ENCODE measurements at regions not wholly inside any gene's neighbourhood (a gene's known extent, or its start where the extent isn't known, plus 50 kb on each side); places are given as distances from the start of the nearest gene placed in this dataset.

DNA sequence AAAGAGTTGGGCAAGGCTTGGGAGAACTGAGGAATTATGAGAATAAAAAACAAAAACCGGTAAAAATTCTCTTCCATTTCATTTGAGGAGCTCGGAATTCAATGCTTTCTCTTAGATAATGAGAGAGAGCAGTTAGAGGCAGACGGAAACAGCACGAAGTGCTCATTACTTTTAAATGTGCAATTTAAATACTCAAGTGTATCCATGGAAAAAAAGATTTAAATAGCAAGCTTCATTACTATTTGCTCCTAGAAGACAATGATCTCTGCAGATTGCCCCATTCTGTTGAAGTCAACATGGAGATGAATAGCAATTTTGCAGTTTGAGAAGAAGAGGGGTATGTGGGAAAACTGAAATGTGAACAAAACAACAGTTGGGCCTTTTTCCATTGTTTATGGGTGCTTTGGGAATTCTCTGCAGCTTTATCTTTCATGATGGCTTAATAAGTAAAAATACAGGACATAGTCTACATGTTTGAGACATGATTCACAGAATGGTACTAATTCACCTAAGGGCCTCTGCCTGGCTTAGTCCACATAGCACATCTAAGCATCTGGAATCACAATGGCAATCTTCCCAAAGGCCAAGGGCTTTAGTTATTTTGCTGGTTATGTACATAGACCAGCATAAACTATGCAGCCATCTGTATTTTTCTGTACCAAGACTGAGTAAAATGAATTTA is 512.7 kb upstream of the FAT1 start:
- no peak for DNase-seq (ENCODE audit: low read depth, low spot score)

DNA sequence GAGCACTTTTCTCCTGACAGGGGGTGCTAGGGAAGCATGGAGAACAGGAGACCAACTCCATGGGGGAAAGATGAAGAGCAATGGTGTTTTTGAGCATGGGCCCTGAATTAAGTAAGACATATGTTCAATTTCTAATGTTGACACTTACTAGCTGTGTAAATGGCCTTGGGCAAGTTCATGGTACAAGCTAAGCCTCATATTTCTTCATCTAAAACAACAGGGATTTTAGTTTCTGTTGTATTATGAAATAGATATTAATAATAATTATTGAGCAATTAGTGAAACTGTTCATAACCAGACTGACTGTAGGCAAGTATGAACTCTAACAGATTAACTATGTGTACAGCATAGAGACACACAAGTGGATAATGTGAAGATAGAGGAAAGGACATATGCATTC is 515.0 kb upstream of the FAT1 start:
- DNase-seq (ENCODE audit: low read depth, low spot score) = no peak

DNA sequence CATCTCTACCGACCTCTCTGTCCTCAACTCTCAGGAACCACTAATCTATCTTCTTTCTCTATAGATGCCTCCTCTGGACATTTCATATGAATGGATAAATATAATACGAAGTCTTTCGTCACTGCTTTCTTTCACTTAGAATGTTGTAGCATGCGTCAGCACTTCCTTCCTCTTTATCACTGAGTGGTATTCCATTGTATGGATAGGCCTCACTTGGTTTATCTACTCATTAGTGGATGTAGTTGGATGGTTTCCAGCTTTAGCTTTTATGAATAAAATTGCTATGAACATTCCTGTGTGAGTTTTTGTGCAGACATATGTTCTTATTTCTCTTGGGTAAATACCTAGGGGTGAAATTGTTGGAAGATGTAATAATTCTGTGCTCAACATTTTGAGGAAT is 528.2 kb upstream of the FAT1 start:
- no peak for DNase-seq (ENCODE audit: low read depth, low spot score)

DNA sequence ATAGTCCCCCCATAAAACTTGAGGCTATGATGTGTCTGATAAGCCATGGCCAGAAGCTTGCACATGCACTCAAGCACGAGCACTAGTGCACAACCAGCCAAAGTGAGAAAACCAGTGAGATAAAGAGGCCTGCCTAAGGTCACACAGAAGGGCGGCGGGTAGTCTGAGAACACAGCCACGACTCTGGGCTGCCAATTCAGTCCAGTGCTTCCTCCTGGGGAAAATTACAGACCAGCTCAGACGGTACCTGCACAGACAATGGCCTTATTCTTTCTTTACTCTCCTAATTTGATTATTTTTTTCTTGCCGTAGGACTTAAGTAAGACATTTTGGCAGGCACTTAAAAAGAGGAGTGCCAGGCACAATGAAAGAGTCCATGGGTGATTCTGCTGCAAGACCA is 533.2 kb upstream of the FAT1 start:
- DNase-seq (ENCODE audit: low read depth, low spot score) = no peak

DNA sequence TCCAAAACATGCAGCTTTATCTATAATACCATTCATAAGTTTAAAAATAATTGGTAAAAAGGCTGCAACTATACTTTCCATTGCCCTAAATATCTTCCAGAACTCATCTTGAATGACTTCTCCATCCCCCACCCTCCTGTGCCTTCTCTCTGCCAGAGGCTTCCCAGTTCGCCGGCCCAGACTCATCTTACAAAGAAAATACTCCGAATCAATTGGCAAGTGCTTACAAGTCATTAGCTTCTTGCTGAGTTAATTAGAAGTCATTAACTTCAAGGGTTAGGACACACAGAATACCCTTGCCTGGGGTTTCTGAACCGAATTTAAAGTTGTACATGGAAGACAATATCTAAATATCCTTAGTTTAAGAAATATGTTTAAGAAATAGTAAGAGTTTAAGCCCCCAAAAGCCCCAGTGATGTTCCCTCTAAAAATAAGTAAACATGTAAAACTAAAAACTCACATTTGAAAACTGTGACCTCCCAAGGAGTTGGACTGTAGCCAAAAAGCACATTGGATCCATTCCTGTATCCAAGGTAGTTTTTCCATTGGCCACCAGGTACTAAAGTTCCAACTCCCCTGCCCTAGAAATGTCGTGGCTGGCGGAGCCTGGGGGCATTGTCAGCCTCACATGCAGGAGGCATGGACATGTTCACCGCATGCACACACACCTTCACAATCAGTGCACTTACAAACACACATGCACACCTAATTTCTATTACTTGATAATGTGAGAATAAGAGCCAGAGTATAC is 535.2 kb upstream of the FAT1 start:
- DNase-seq (ENCODE audit: low read depth, low spot score) = no peak

DNA sequence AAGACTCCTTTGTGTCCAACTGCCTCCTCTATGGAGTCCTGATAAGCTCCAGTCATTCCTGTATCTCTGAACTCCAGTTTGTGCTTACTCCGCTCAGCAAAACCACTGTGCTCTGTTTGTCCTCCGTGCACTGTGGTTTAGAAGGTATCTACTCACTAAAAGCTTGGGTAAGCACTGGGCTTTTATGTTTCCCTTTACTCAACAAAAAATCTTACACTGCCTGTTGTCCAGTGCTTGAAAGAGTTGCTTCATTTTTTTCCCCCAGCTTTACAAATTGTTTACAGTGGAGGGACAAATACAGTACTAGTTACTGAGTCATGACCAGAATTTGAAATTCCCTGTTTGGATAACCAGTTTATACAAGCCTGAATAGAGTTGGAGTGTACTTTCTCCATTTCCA is 545.3 kb upstream of the FAT1 start:
- DNase-seq (ENCODE audit: low read depth, low spot score) = no peak

DNA sequence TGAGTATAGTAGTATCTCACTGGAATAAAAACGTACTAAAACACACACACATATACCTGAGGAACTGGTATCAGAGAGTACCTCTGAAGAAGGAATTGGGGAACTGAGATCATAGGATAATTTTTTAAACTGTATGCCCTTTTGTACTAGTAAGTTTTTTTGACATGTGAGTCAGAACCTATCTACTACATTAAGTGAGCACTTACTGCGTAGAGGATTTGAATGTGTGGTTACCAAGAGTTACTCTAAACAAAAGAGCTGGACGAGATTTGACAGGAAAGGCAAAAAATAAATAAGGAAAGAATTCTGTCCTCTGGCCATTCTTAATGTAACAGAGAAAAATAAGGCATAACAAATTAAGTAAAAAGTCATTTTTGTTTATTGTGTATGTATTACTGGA is 546.5 kb upstream of the FAT1 start:
- DNase-seq (ENCODE audit: low read depth, low spot score) = no peak

DNA sequence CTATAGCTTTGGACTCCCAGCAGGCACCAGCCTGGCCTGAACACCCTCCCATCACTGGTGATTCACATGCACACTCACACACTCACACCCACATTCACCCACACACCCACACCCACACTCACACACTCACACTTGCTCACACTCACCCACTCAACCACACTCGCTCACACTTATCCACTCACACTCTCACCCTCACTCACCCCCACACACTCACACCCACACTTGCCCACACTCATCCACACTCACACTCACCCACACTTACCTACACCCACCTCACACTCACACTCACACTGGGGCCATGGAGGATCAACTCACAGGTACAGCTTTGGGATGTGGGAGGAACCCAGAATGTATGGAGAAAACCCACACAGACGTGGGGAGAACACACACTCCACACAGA is 548.2 kb upstream of the FAT1 start:
- DNase-seq (ENCODE audit: low read depth, low spot score) = no peak

DNA sequence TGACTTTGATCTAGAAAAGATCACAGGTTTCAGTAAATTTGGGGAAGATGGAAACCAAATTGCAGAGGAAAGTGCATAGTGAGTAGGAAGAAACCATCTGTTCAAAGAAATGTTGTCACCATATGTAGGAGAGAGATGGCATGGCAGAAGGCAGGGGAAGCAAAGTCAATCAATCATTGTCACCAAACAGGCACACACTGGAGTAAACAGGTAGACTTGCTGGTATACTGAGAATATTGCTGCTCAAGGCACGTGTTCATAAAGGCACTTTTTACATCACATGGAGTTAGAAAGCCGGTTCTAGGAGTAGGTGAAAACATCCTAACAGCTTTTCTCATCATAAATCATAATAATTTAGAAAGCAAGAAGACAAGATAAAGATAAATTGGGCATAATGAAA is 550.5 kb upstream of the FAT1 start:
- no peak for DNase-seq (ENCODE audit: low read depth, low spot score)

DNA sequence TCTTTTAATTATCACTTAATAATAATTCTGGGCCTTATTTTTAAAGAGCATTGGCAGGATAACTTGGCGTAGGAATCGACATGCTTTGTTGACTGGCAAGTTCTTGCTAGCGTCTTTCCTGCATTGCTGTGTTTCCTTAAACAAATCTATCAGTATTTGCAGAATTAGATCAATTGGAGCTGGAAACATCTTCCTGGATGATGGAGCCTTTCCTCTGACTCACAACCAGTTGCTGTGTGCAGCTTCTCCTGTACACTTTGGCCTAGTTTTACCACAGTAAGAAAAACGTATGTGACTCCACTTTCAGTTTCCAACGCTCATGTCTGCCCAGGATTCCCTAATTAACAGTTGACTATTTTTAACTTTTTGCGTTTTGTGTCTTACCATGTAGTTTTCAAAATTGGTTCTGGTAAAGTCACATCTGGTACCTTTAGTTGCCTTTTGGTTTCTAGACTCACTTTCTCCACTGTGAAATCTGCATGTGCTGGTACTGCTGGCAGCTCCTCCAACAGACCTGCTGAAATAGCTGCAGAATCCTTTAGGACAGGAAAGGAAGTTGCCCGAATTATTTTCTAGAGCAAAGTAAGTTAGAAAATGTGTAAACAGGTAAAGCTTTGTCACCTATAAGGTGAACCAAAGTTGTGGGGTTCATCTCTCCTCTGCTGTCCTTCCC is 553.2 kb upstream of the FAT1 start:
- no peak for DNase-seq (ENCODE audit: low read depth, low spot score)

DNA sequence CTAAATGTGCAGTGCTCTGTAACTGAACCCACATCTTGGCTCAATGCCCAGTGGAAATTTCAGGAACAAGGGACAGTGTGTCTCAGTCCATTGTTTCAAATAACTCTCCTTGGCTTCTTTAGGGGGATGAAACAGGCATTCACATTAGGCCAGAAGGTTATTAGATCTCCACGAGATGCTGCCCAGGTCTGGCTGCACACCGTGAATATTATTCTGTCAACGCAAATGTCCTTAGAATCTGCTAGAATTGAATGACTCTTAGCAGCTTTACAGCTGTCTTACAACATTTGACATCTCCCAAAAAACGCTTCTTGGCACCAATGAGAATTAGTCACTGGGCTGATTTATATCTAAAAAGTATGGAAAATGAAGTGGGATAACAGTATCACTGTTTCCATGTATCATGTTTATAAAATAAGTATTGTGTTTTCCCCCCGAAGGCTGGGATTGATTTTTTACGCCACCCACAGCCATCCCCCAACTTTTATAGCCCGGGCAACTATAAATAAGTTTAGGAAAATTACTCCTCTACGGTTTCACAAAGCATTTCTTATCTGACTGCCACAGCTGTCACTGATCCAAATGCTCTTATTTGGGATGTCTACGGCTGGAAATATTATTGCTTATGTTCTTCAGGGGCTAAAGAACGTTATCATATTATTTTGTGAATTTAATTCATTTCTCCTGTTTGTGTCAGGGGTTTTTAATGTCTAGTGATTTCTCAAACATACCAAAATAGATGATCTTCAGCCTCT is 559.7 kb upstream of the FAT1 start:
- no peak for DNase-seq (ENCODE audit: low read depth, low spot score)

DNA sequence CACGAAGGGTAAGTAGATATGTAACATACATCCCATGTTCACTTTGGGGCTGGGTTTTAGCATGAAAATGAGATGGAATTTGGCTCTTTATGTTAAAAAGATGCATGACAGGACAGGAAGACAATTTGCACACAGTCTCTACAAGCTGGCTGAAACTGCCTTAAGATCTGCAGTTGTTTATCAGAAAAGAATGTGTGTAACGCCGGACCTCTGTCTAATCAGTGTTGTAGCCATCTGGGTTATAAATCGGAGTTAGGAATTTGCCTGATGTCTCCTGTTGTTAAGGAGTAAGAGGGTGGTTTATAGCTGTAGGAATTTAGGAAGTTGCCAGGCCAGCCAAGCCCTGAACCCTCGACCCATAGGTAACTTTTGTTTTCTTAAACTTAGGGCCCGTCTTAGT is 562.9 kb upstream of the FAT1 start:
- DNase-seq (ENCODE audit: low read depth, low spot score) = no peak

DNA sequence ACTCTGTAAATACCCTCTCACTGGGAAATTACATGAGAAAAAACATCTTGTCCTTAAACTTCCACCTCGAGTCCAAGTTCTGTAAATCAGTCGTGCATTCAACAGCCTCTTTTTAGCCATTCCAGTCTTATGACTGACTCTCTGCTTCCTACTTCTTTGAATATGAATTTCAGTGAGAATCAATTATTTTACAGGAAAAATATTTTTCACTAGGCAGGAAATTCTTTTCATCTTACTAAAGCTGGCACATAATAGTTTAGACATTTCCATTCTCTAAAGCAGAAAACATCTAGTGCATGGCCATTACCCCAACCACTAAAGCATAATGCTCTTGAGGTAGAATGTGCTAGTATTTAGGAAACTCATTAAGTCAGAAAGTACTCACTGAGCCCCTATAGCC is 565.7 kb upstream of the FAT1 start:
- DNase-seq (ENCODE audit: low read depth, low spot score) = no peak

DNA sequence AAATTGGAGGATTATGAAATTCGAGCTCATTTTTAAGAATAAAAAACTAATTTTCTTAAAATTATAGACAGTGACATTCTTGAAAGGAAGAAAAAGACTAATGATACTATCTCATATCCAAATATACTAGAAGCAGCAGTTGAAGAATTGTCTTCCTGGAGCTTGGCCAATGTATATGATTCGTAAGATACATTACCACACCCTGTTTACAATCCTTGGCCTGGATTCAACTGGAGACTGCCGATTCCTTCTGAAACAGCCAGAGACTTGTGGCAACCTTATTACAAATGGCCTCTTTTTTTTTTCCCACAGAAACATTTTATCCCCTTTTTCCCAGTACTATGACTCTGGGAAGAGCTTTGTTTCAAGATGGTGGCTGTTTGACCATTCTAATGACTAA is 571.2 kb upstream of the FAT1 start:
- no peak for DNase-seq (ENCODE audit: low read depth, low spot score)

DNA sequence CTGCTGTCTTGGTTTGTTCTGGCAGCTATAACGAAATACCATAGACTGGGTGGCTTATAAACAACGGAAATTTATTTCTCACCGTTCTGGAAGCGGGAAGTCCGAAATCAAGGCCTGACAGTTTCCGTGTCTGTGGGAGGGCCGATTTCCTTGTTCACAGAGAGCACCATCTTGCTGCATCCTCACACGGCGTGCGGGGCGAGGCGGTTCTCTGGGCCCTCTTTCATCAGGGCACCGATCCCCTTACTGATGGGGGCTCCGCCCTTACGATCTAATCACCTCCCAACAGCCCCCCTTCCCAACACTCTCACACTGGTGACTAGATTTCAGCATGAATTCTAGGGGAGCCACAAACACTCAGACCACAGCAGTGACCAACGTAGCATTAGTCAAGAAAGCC is 578.3 kb upstream of the FAT1 start:
- DNase-seq (ENCODE audit: low read depth, low spot score) = no peak

DNA sequence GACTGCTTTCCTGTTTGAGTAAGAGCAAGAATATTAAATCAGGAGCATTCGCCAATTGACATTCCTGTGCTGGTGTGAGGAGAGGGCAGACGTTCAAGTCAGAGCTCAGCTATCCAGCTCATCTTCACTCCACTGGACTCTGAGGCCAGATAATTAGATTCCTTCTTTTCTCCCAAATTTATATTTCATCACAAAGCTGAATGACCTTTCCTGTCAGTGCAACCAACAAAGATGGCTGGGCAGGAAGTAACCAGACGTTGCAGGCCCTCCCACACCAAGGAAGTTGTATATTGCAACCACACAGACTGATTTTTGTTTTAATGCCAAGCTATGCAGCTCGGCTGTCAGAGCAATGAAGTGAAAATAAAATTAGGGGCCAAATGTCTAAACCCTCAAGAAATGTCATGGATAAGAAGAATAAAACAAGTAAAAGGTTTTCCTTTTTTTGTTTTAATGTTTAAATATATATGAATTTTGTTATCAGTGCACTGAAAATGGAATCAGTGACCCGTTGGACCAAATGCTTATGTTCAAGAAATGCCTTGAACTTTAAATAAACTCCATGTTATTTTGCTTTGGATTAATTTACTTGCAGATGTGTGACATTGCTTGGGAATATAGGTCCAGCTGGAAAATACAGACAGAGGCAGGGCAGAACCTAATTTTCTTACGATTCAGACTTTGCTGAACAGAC is 578.9 kb upstream of the FAT1 start:
- no peak for DNase-seq (ENCODE audit: low read depth, low spot score)

DNA sequence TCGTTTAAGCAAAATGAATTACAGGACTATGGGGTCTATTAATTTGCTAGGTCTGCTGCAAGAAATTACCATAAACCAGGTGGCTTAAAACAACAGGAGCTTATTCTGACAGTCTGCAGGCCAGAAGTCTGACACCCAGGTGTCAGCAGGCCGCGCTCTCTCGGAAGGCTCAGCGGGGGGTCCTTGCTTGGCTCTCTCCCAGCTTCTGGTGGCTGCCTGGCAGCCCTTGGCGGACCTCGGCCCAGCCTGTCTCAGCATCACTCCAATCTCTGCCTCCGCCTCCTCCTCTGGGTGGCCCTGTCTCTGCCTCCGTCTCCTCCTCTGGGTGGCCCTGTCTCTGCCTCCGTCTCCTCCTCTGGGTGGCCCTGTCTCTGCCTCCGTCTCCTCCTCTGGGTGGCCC is 580.5 kb upstream of the FAT1 start:
- DNase-seq (ENCODE audit: low read depth, low spot score) = no peak

DNA sequence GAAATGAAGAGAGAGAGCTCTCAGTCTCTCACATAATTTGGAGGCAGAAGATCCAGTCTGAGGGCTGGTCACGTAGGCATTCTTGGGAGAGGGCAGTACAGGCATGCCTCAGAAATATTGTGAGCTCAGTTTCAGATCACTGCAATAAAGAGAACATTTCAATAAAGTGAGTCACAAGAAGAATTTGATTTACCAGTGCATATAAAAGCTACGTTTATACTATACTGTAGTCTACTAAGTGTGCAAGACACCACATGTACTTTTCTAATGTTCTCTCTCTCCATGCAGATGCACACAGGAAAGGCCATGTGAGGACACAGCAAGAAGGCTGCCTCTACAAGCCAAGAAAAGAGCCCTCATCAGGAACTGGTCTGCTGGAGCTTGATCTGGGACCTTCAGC is 583.5 kb upstream of the FAT1 start:
- DNase-seq (ENCODE audit: low read depth, low spot score) = no peak

DNA sequence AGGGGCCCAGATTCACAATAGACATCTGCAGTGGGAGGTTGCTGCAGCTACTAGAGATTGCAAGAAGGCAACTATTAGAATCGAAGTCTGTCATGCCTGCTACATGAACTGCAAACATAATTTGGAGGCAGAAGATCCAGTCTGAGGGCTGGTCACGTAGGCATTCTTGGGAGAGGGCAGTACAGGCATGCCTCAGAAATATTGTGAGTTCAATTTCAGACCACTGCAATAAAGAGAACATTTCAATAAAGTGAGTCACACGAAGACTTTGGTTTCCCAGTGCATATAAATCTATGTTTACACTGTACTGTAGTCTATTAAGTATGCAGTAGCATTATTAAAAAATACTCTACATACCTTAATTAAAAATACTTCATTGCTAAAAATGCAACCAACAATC is 585.8 kb upstream of the FAT1 start:
- DNase-seq (ENCODE audit: low read depth, low spot score) = no peak

DNA sequence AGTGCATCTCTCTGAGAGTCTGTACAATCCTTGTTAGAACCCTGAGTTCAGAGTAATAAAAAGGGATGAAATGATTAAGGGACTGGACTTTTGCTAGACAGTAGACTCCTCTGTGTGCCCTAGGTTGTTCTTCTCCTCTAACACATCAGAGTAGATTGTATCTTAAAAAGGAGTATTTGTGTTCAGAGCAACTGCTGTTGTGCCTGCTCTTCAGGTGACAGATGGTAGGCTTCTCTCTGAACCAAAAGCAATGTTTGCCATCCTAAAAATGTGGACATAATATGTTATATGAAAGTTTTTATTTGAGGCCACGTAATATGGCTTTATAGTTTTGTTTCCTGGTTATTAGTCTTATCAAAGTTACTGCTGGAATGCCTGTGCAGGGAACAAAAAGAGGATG is 588.6 kb upstream of the FAT1 start:
- no peak for DNase-seq (ENCODE audit: low read depth, low spot score)

DNA sequence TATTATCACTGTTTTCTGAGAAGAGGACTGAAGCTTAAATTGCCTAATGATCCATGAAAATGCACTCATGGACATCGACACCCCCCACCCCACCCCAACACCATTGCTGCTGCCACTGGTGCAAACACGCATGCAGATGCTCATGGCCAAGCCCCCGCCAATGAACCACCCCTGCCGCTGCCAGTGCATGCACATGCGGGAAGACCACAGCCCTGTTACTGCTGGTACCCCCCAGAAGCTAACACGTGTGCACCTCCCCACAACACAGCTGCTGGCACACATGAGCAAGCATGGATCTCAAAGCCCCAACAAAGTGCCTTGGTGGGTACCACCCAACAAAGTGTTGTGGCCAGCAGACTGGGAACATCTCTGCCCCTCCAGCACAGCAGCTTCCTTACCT is 594.1 kb upstream of the FAT1 start:
- no peak for DNase-seq (ENCODE audit: low read depth, low spot score)

DNA sequence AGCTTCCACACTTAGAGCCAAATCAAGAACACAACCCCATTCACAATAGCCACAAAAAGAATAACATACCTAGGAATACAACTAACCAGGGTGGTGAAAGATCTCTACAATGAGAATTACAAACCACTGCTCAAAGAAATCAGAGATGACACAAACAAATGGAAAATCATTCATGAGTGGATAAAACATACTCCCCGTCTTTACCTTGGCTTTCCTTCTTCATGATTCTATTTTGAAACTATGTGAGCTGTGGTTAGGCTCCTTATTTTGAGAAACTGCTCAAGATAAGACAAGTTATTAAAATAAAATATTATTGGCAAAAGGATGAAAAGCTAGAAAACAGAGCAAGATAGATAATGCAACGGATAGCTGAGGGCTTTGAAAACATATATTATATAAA is 598.1 kb upstream of the FAT1 start:
- DNase-seq (ENCODE audit: low read depth, low spot score) = no peak
